HL-60 (cell line): ENCODE measurements at regions not wholly inside any gene's neighbourhood (a gene's known extent, or its start where the extent isn't known, plus 50 kb on each side); places are given as distances from the start of the nearest gene placed in this dataset.

ENCODE experiments used
- CTCF ChIP-seq: IDR thresholded peaks from one replicate; pipeline ENCODE4 v1.5.1; 2011; ENCODE audit warnings: low read length, control low read depth, inconsistent platforms; ENCODE audit not compliant: insufficient read depth
- GABPA ChIP-seq: IDR thresholded peaks from 2 replicates; pipeline ENCODE4 v1.6.1; 2012; ENCODE audit warnings: low read depth
- POLR2AphosphoS5 ChIP-seq: IDR thresholded peaks from 2 replicates; pipeline ENCODE4 v1.6.1; 2012; ENCODE audit warnings: low read depth
- REST ChIP-seq: IDR thresholded peaks from 2 replicates; pipeline ENCODE4 v1.6.1; 2012; ENCODE audit warnings: low read depth; ENCODE audit not compliant: insufficient replicate concordance
- SPI1 ChIP-seq: IDR thresholded peaks from 2 replicates; pipeline ENCODE4 v1.6.1; 2012; ENCODE audit warnings: low read depth, mild to moderate bottlenecking, borderline replicate concordance

GRCh38 chr7:98764946-98765345 is 104.9 kb downstream of the TMEM130 start:
- TF ChIP-seq CTCF (no peak), POLR2AphosphoS5 (no peak), REST (no peak), GABPA (no peak), SPI1 (no peak)
